ENCODE measurements at regions not wholly inside any gene's neighbourhood (a gene's known extent, or its start where the extent isn't known, plus 50 kb on each side); places are given as distances from the start of the nearest gene placed in this dataset.

GRCh38 chr9:20255052-20255451 lies 367.2 kb downstream of the MLLT3 start (continued):
- TF ChIP-seq AFF4 (CRISPR knock-in tag; IDR thresholded peaks at IDR 0.05) (no peak), SP1 (CRISPR knock-in tag; IDR thresholded peaks at IDR 0.05) (no peak), TAF9B (IDR thresholded peaks at IDR 0.05; ENCODE audit: partially characterized antibody) (no peak), HDAC1 (IDR thresholded peaks at IDR 0.05) (no peak)

- 0% methylated on average over 5 of the region's 5 CpGs for WGBS (ENCODE audit: insufficient coverage, low coverage, missing lambda C conversion rate)
- no peaks in the 10 kb centered on the region for H3K27me3 ChIP-seq (ENCODE audit: control insufficient read depth in 2 of 2, insufficient read depth in 2 of 2, low read length in 2 of 2)
- in situ Hi-C loops (cut with MboI): no loop called here
- no peaks in the 10 kb centered on the region for H3K79me2 ChIP-seq (ENCODE audit: control insufficient read depth, insufficient read depth, low read length)
- DNase-seq (ENCODE audit: extremely low read depth in 1 of 4, low spot score in 3 of 4) (no peak), FAIRE-seq (no peak), ATAC-seq (no peak)
- ChIA-PET POLR2A (no interaction called here), CTCF (ENCODE audit: low intra/inter-chr PET ratio) (no interaction called here)
- no peak for TF ChIP-seq ZNF695 (CRISPR knock-in tag; IDR thresholded peaks at IDR 0.05)
- no peak for TF ChIP-seq FOXP1 (CRISPR knock-in tag; IDR thresholded peaks at IDR 0.05)
- no peak for TF ChIP-seq ZNF740 (CRISPR knock-in tag; IDR thresholded peaks at IDR 0.05)
- TF ChIP-seq ZNF740 (tag; IDR thresholded peaks at IDR 0.05): no peak
- TF ChIP-seq PRMT5 (CRISPR knock-in tag; IDR thresholded peaks at IDR 0.05): no peak
- no peak for TF ChIP-seq SMARCA4 (IDR thresholded peaks at IDR 0.05)
- no peak for TF ChIP-seq KLF10 (CRISPR knock-in tag; IDR thresholded peaks at IDR 0.05)
- no peaks in the 10 kb centered on the region for H3K9me3 ChIP-seq (replicated peaks; ENCODE audit: control insufficient read depth, insufficient read depth, low read depth, low read length)
- no peaks in the 10 kb centered on the region for H3K4me1 ChIP-seq (replicated peaks in 1 of 2; ENCODE audit: control insufficient read depth in 2 of 2, insufficient read depth in 2 of 2, low read length in 2 of 2)
- no peaks in the 10 kb centered on the region for H3K36me3 ChIP-seq (ENCODE audit: control insufficient read depth, insufficient read depth, low read length)
- no peak overlapping the region for H3K4me3 ChIP-seq
- BruUV-seq (replicated peaks): no TSS peak
- H2AFZ ChIP-seq (ENCODE audit: low read depth, low read length): no peak overlapping the region
- no peaks in the 10 kb centered on the region for H3K9me1 ChIP-seq (ENCODE audit: control insufficient read depth, insufficient read depth, low read length)
- H4K20me1 ChIP-seq (replicated peaks; ENCODE audit: control insufficient read depth, insufficient read depth, low read length): no peaks in the 10 kb centered on the region
- no peak overlapping the region for H3K27ac ChIP-seq (ENCODE audit: extremely low read depth, low read depth, low read length)
- H3K9ac ChIP-seq (ENCODE audit: insufficient read depth in 1 of 2, low read depth in 2 of 2, low read length in 2 of 2): no peak overlapping the region
- intact Hi-C loops (cut with micrococcal nuclease): no loop called here
- no peak overlapping the region for H3K4me2 ChIP-seq (ENCODE audit: insufficient read depth, low read length)
Observed at GRCh38 chr9:20253635-20254034, 368.7 kb downstream of the MLLT3 start.
